HFFc6 (cell line): ENCODE measurements at regions not wholly inside any gene's neighbourhood (a gene's known extent, or its start where the extent isn't known, plus 50 kb on each side); places are given as distances from the start of the nearest gene placed in this dataset.

Experiments used
- DNase-seq: peaks from one replicate; pipeline ENCODE4 v3.0.0-alpha.2; 2018
- H3K27ac Mint-ChIP-seq: 2 replicates; pipeline ENCODE4 v1.8.0; 2020; ENCODE audit warnings: mild to moderate bottlenecking, mixed read lengths
- H3K27me3 Mint-ChIP-seq: 2 replicates; pipeline ENCODE4 v1.8.0; 2021; ENCODE audit warnings: mild to moderate bottlenecking, moderate library complexity, mixed read lengths; ENCODE audit not compliant: insufficient read depth
- H3K36me3 Mint-ChIP-seq: 2 replicates; pipeline ENCODE4 v1.8.0; 2021; ENCODE audit warnings: low read depth, mixed read lengths
- H3K4me1 Mint-ChIP-seq: 2 replicates; pipeline ENCODE4 v1.8.0; 2020; ENCODE audit warnings: low read depth, mixed read lengths
- H3K4me3 Mint-ChIP-seq: 2 replicates; pipeline ENCODE4 v1.8.0; 2020; ENCODE audit warnings: mild to moderate bottlenecking, moderate library complexity, mixed read lengths
- H3K9me3 Mint-ChIP-seq: 2 replicates; pipeline ENCODE4 v1.8.0; 2020; ENCODE audit warnings: mild to moderate bottlenecking, mixed read lengths
- CTCF ChIP-seq: fragments of 200-600 bp; sonication (generic); IDR thresholded peaks from 2 replicates; pipeline ENCODE4 v1.5.0; 2021; ENCODE audit warnings: antibody characterized with exemption, mild to moderate bottlenecking

GRCh38 chr3:99508191-99508590, 130.2 kb upstream of the COL8A1 start:
- peak overlapping the region; percentile 36 for H3K27ac Mint-ChIP-seq

GRCh38 chr3:99505646-99506269, 132.6 kb upstream of the COL8A1 start:
- H3K4me1 Mint-ChIP-seq: peaks cover 62% of the 10 kb centered on the region
- no peak for TF ChIP-seq CTCF
- H3K27ac Mint-ChIP-seq: peak overlapping the region; percentile 95
- peak overlapping the region; percentile 48 for H3K4me3 Mint-ChIP-seq
- H3K9me3 Mint-ChIP-seq: no peaks in the 10 kb centered on the region
- H3K36me3 Mint-ChIP-seq: no peaks in the 10 kb centered on the region
- H3K27me3 Mint-ChIP-seq: no peaks in the 10 kb centered on the region
- DNase-seq: peak; percentile 92

More at GRCh38 chr3:99508191-99508590, 130.2 kb upstream of the COL8A1 start:
- H3K27me3 Mint-ChIP-seq: no peaks in the 10 kb centered on the region
- no peaks in the 10 kb centered on the region for H3K9me3 Mint-ChIP-seq
- H3K4me3 Mint-ChIP-seq: no peak overlapping the region
- no peaks in the 10 kb centered on the region for H3K36me3 Mint-ChIP-seq
- no peak for DNase-seq
- H3K4me1 Mint-ChIP-seq: peaks cover 53% of the 10 kb centered on the region
- TF ChIP-seq CTCF: no peak

GRCh38 chr3:99505200-99505599, 133.2 kb upstream of the COL8A1 start:
- Mint-ChIP-seq H3K36me3 (no peaks in the 10 kb centered on the region), H3K4me1 (peaks cover 66% of the 10 kb centered on the region), H3K4me3 (no peak overlapping the region), H3K27me3 (no peaks in the 10 kb centered on the region), H3K9me3 (no peaks in the 10 kb centered on the region), H3K27ac (peak overlapping the region; percentile 95; the same call in 1 of the 2 replicates)
- no peak for DNase-seq
- TF ChIP-seq CTCF: no peak

- Mint-ChIP-seq H3K27ac (peak overlapping the region; percentile 27; the same call in 1 of the 2 replicates), H3K4me1 (peaks cover 66% of the 10 kb centered on the region)
Measured at GRCh38 chr3:99504258-99504657, 134.1 kb upstream of the COL8A1 start.

GRCh38 chr3:99503350-99503749, 135.0 kb upstream of the COL8A1 start:
- H3K4me1 Mint-ChIP-seq: peaks cover 66% of the 10 kb centered on the region
- peak overlapping the region; percentile 73 for H3K27ac Mint-ChIP-seq
- no peak for DNase-seq
- H3K27me3 Mint-ChIP-seq: no peaks in the 10 kb centered on the region
- H3K4me3 Mint-ChIP-seq: peak overlapping the region; percentile 18; the same call in 1 of the 2 replicates
- H3K36me3 Mint-ChIP-seq: no peaks in the 10 kb centered on the region
- no peak for TF ChIP-seq CTCF
- H3K9me3 Mint-ChIP-seq: no peaks in the 10 kb centered on the region

More at GRCh38 chr3:99504258-99504657, 134.1 kb upstream of the COL8A1 start:
- Mint-ChIP-seq H3K27me3 (no peaks in the 10 kb centered on the region), H3K9me3 (no peaks in the 10 kb centered on the region), H3K4me3 (no peak overlapping the region), H3K36me3 (no peaks in the 10 kb centered on the region)
- DNase-seq: peak; percentile 27
- TF ChIP-seq CTCF: no peak
